Thyroid gland (tissue), 4 donors: ENCODE measurements at regions not wholly inside any gene's neighbourhood (a gene's known extent, or its start where the extent isn't known, plus 50 kb on each side); places are given as distances from the start of the nearest gene placed in this dataset.

Experiments
- CTCF ChIP-seq, 6 experiments: fragments of 200-600 bp in 3 of 6; fragments of 450-650 bp in 3 of 6; sonication (generic) in 3 of 6; IDR thresholded peaks; one replicate each; pipeline ENCODE4 v1.5.1; 2016 to 2019; ENCODE audit warnings: antibody characterized with exemption in 6 of 6, mild to moderate bottlenecking in 2 of 6, inconsistent platforms in 1 of 6, moderate library complexity in 1 of 6
- POLR2A ChIP-seq, 2 donors: fragments of 450-650 bp; IDR thresholded peaks; one replicate each; pipeline ENCODE4 v1.6.1; 2017; ENCODE audit warnings: antibody characterized with exemption in 2 of 2, mild to moderate bottlenecking in 2 of 2, moderate library complexity in 1 of 2

- TF ChIP-seq CTCF (IDR thresholded peaks at IDR 0.05) (no peak), POLR2A (IDR thresholded peaks at IDR 0.05) (no peak)
Measured at GRCh38 chr3:13254028-13254951, 165.8 kb downstream of the NUP210 start.
